ENCODE measurements at regions not wholly inside any gene's neighbourhood (a gene's known extent, or its start where the extent isn't known, plus 50 kb on each side); places are given as distances from the start of the nearest gene placed in this dataset.

GRCh38 chr5:4896328-4896727 lies 243.8 kb upstream of the ADAMTS16 start:
- TF ChIP-seq TAF1 (IDR thresholded peaks at IDR 0.05; ENCODE audit: low read depth), result no peak
- TF ChIP-seq YY1 (IDR thresholded peaks at IDR 0.05; ENCODE audit: low read depth), result no peak
- no peak for TF ChIP-seq EP300 (IDR thresholded peaks at IDR 0.05; ENCODE audit: borderline replicate concordance)
- TF ChIP-seq REST (IDR thresholded peaks at IDR 0.05; ENCODE audit: low read depth), result no peak
- TF ChIP-seq CEBPB (IDR thresholded peaks at IDR 0.05), result no peak
- no peak for TF ChIP-seq RAD21 (IDR thresholded peaks at IDR 0.05; ENCODE audit: low read depth)
- no peak for TF ChIP-seq TEAD4 (IDR thresholded peaks at IDR 0.05)

Measured in Ishikawa (cell line).